PFSK-1 (cell line): ENCODE measurements at regions not wholly inside any gene's neighbourhood (a gene's known extent, or its start where the extent isn't known, plus 50 kb on each side); places are given as distances from the start of the nearest gene placed in this dataset.

Experiments used
- POLR2AphosphoS5 ChIP-seq: IDR thresholded peaks from 2 replicates; pipeline ENCODE4 v1.6.1; 2012; ENCODE audit warnings: low read depth, mild to moderate bottlenecking, control low read depth, low read length, moderate library complexity
- TAF1 ChIP-seq: IDR thresholded peaks from 2 replicates; pipeline ENCODE4 v1.6.1; 2012; ENCODE audit warnings: low read length, control low read depth, borderline replicate concordance; ENCODE audit not compliant: insufficient read depth
- TF ChIP-seq, protein P1 (sequence below), 2 experiments: IDR thresholded peaks; 2 replicates each; pipeline versions ENCODE4 v1.6.1 to v1.8.0; 2011 to 2012; ENCODE audit warnings: low read depth in 2 of 2, low read length in 2 of 2, control low read depth in 1 of 2, inconsistent platforms in 1 of 2, mild to moderate bottlenecking in 1 of 2, moderate library complexity in 1 of 2; ENCODE audit not compliant: insufficient read depth in 1 of 2

DNA sequence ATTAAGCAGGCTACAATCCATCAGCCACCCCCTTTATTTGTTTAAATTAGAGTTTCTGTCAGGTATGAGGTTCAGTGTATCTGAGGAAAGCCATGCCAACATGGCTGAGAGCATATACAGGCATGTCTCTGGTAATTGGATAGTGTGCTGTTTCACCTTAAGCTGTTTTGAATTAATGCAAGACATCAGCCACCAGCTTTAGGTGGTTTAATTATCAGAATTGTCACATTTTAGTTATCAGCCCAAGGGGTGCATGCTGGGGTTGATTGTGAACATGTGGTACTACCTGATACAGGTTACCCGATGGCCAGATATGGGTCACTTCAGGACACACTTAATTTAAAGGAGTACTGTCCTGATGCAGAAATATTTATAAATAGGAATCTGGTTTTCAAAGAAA is 353.2 kb upstream of the TENM3 start:
- TF ChIP-seq, protein P1, sequence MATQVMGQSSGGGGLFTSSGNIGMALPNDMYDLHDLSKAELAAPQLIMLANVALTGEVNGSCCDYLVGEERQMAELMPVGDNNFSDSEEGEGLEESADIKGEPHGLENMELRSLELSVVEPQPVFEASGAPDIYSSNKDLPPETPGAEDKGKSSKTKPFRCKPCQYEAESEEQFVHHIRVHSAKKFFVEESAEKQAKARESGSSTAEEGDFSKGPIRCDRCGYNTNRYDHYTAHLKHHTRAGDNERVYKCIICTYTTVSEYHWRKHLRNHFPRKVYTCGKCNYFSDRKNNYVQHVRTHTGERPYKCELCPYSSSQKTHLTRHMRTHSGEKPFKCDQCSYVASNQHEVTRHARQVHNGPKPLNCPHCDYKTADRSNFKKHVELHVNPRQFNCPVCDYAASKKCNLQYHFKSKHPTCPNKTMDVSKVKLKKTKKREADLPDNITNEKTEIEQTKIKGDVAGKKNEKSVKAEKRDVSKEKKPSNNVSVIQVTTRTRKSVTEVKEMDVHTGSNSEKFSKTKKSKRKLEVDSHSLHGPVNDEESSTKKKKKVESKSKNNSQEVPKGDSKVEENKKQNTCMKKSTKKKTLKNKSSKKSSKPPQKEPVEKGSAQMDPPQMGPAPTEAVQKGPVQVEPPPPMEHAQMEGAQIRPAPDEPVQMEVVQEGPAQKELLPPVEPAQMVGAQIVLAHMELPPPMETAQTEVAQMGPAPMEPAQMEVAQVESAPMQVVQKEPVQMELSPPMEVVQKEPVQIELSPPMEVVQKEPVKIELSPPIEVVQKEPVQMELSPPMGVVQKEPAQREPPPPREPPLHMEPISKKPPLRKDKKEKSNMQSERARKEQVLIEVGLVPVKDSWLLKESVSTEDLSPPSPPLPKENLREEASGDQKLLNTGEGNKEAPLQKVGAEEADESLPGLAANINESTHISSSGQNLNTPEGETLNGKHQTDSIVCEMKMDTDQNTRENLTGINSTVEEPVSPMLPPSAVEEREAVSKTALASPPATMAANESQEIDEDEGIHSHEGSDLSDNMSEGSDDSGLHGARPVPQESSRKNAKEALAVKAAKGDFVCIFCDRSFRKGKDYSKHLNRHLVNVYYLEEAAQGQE (IDR thresholded peaks at IDR 0.05; ENCODE audit: insufficient read depth in 1 of 2, low read depth in 2 of 2, low read length in 2 of 2), result no peak
- no peak for TF ChIP-seq TAF1
- no peak for TF ChIP-seq POLR2AphosphoS5
